ENCODE measurements at regions not wholly inside any gene's neighbourhood (a gene's known extent, or its start where the extent isn't known, plus 50 kb on each side); places are given as distances from the start of the nearest gene placed in this dataset.

GRCh38 chr5:110908848-110909247, 162.7 kb upstream of the TSLP start:
- intact Hi-C loops (cut with micrococcal nuclease) = no loop called here
- H3K27me3 ChIP-seq (ENCODE audit: low read depth) = no peaks in the 10 kb centered on the region
- H3K9me3 ChIP-seq (replicated peaks) = peaks cover 10% of the 10 kb centered on the region
- no peaks in the 10 kb centered on the region for H3K36me3 ChIP-seq
- no peak overlapping the region for H3K4me3 ChIP-seq
- H3K4me1 ChIP-seq = peaks cover 15% of the 10 kb centered on the region
- no peak overlapping the region for H3K27ac ChIP-seq (replicated peaks)
- DNase-seq = no peak
- TF ChIP-seq, protein P1, sequence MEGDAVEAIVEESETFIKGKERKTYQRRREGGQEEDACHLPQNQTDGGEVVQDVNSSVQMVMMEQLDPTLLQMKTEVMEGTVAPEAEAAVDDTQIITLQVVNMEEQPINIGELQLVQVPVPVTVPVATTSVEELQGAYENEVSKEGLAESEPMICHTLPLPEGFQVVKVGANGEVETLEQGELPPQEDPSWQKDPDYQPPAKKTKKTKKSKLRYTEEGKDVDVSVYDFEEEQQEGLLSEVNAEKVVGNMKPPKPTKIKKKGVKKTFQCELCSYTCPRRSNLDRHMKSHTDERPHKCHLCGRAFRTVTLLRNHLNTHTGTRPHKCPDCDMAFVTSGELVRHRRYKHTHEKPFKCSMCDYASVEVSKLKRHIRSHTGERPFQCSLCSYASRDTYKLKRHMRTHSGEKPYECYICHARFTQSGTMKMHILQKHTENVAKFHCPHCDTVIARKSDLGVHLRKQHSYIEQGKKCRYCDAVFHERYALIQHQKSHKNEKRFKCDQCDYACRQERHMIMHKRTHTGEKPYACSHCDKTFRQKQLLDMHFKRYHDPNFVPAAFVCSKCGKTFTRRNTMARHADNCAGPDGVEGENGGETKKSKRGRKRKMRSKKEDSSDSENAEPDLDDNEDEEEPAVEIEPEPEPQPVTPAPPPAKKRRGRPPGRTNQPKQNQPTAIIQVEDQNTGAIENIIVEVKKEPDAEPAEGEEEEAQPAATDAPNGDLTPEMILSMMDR (IDR thresholded peaks at IDR 0.05; ENCODE audit: borderline replicate concordance) = no peak

- no peaks in the 10 kb centered on the region for H3K36me3 ChIP-seq
These were observed 162.1 kb upstream of the TSLP start for GRCh38 chr5:110909415-110909814.

DNA sequence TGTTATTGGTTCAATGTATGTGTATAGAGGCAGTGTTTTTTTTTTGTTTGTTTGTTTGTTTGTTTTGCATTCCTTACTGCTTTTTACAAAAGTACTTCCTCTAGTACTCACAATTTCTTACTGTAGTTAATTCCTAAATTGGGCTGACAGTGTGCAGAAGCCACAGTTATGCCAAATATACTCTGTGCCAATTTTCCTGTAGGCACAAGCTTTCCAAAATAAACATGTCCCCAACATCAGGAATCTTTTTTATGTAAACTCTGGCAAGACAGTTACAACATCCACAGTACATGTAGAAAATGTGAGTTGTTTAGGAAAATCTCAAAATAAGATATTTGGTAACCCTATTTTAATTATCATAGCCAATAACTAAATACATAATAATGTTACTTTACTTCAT, 161.6 kb upstream of the TSLP start:
- peaks cover 15% of the 10 kb centered on the region for H3K4me1 ChIP-seq
- peak overlapping the region; percentile 16 for H3K27ac ChIP-seq (replicated peaks)
- no peak overlapping the region for H3K4me3 ChIP-seq
- TF ChIP-seq, protein P1 (IDR thresholded peaks at IDR 0.05; ENCODE audit: borderline replicate concordance) = no peak
- no peak for DNase-seq
- peaks cover 10% of the 10 kb centered on the region for H3K9me3 ChIP-seq (replicated peaks)
- intact Hi-C loops (cut with micrococcal nuclease) = no loop called here
- H3K27me3 ChIP-seq (ENCODE audit: low read depth) = no peaks in the 10 kb centered on the region
- no peaks in the 10 kb centered on the region for H3K36me3 ChIP-seq

More at GRCh38 chr5:110909415-110909814, 162.1 kb upstream of the TSLP start:
- no peaks in the 10 kb centered on the region for H3K27me3 ChIP-seq (ENCODE audit: low read depth)
- H3K9me3 ChIP-seq (replicated peaks) = peaks cover 10% of the 10 kb centered on the region
- H3K4me1 ChIP-seq = peaks cover 15% of the 10 kb centered on the region
- no peak overlapping the region for H3K4me3 ChIP-seq
- TF ChIP-seq, protein P1 (IDR thresholded peaks at IDR 0.05; ENCODE audit: borderline replicate concordance) = no peak
- peak overlapping the region; percentile 4 for H3K27ac ChIP-seq (replicated peaks)
- intact Hi-C loops (cut with micrococcal nuclease) = no loop called here
- no peak for DNase-seq

DNA sequence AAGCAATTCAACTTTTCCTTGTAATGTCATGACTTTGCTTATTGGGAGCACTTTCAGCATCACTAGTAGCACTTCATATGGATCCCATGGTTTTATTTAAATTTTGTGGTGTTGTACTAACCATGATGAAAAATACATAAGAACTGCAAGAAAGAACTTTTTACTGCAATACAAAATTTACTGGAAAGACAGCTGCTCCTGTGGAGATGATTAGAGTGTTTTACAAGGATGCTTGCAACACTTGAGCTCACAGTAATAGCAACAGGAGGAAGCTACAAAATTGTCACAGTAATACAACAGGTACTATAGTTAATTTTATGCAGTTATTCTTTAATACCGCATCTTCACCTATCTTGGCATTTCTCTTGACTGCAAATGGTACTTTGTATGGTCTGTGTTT, 158.3 kb upstream of the TSLP start:
- intact Hi-C loops (cut with micrococcal nuclease) = no loop called here
- Histone ChIP-seq H3K27ac (replicated peaks) (no peak overlapping the region), H3K4me3 (no peak overlapping the region), H3K27me3 (ENCODE audit: low read depth) (no peaks in the 10 kb centered on the region), H3K9me3 (replicated peaks) (no peaks in the 10 kb centered on the region), H3K36me3 (no peaks in the 10 kb centered on the region), H3K4me1 (peaks cover 40% of the 10 kb centered on the region)
- DNase-seq = no peak
- TF ChIP-seq, protein P1 (IDR thresholded peaks at IDR 0.05; ENCODE audit: borderline replicate concordance) = no peak

GRCh38 chr5:110916381-110917049, 155.0 kb upstream of the TSLP start:
- TF ChIP-seq, protein P1 (IDR thresholded peaks at IDR 0.05; ENCODE audit: borderline replicate concordance) = no peak
- intact Hi-C loops (cut with micrococcal nuclease) = no loop called here
- no peak for DNase-seq
- Histone ChIP-seq H3K27me3 (ENCODE audit: low read depth) (no peaks in the 10 kb centered on the region), H3K9me3 (replicated peaks) (no peaks in the 10 kb centered on the region), H3K4me1 (peaks cover 46% of the 10 kb centered on the region), H3K27ac (replicated peaks) (peak overlapping the region; percentile 82), H3K4me3 (no peak overlapping the region), H3K36me3 (no peaks in the 10 kb centered on the region)

All from left ventricle myocardium inferior (tissue), 1 donor.